ENCODE measurements at regions not wholly inside any gene's neighbourhood (a gene's known extent, or its start where the extent isn't known, plus 50 kb on each side); places are given as distances from the start of the nearest gene placed in this dataset.

- no peaks in the 10 kb centered on the region for H3K4me1 ChIP-seq
- Mint-ChIP-seq H3K27ac (ENCODE audit: unreplicated experiment) (no peak overlapping the region), H3K4me1 (ENCODE audit: low read depth, unreplicated experiment) (no peaks in the 10 kb centered on the region), H3K4me3 (ENCODE audit: unreplicated experiment) (no peak overlapping the region), H3K9me3 (ENCODE audit: unreplicated experiment) (no peaks in the 10 kb centered on the region), H3K27me3 (ENCODE audit: insufficient read depth, unreplicated experiment) (peaks cover 13% of the 10 kb centered on the region), H3K36me3 (ENCODE audit: insufficient read depth, unreplicated experiment) (no peaks in the 10 kb centered on the region)
- H3K4me3 ChIP-seq (ENCODE audit: low read depth, low read length), result no peak overlapping the region
- H3K27me3 ChIP-seq (replicated peaks; ENCODE audit: control insufficient read depth, insufficient read depth, low read length), result no peaks in the 10 kb centered on the region
- TF ChIP-seq CTCF (IDR thresholded peaks at IDR 0.05; ENCODE audit: insufficient read depth in 1 of 2, low read depth in 1 of 2, low read length in 1 of 2, severe bottlenecking in 1 of 2, unreplicated experiment in 1 of 2), result peak; percentile 25 to 44
- peak in 1 of 2 experiments; percentile 5 for DNase-seq
- no TSS peak for BruUV-seq (replicated peaks)
- H3K9me3 ChIP-seq, result no peaks in the 10 kb centered on the region
- POLR2A ChIA-PET, result no interaction called here
- CTCF ChIA-PET, result interaction anchor here (0.5 to 1.7 kb wide), 6 partner anchors 9 to 113 kb away, joined by 3 to 11 read pairs (median 5); no protein-coding TSS in a partner anchor
- intact Hi-C loops (cut with micrococcal nuclease; ENCODE audit: unreplicated experiment), result loop anchor here (1.0 to 5.0 kb wide), 4 partner anchors 85 to 742 kb away; no protein-coding TSS in a partner anchor
- H3K36me3 ChIP-seq (ENCODE audit: control insufficient read depth, insufficient read depth, low read length), result no peaks in the 10 kb centered on the region
Observed at GRCh38 chr14:81625343-81625742, 91.7 kb upstream of the SEL1L start.

DNA sequence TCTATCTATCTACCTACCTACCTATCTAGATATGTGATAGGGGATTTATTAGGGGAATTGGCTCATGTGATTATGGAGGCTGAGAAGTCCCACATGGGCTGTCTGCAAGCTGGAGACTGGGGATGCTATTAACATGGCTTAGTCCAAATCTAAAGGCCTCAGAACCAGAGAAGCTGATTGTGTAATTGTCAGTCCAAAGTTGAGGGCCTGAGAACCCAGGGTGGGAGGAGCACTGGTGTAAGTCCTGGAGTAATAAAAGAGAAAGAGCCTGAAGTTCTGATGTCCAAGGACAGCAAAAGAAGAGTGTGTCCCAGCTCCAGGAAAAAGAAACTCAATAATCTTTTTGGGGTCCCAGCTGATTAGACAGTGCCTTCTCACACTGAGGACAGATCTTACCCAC, 98.5 kb upstream of the SEL1L start:
- CTCF ChIA-PET, result no interaction called here
- POLR2A ChIA-PET, result no interaction called here
- intact Hi-C loops (cut with micrococcal nuclease; ENCODE audit: unreplicated experiment), result no loop called here

DNA sequence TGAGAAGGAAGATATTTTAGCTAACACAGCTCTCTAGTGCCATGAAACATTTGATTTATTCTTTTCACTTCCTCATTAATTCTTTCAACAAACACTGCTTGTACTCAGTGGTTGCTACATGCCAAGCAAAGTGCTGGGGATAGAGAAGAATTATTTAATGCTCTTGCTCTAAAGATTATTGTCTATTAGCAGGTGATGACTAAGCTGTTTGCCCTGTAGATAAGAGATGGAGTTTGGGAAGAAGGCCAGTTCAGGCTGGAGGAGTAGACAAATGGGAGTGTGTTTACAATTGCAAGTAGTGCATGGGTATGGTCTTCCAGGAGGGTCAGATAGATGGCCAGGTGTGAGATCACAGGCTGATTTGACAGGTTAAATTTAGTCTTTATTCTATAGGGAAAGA, 99.8 kb upstream of the SEL1L start:
- DNase-seq, result no peak
- no peak for TF ChIP-seq CTCF (IDR thresholded peaks at IDR 0.05; ENCODE audit: insufficient read depth in 1 of 2, low read depth in 1 of 2, low read length in 1 of 2, severe bottlenecking in 1 of 2, unreplicated experiment in 1 of 2)
- Histone ChIP-seq H3K9me3 (no peaks in the 10 kb centered on the region), H3K27me3 (replicated peaks; ENCODE audit: control insufficient read depth, insufficient read depth, low read length) (no peaks in the 10 kb centered on the region), H3K4me3 (ENCODE audit: low read depth, low read length) (no peak overlapping the region), H3K36me3 (ENCODE audit: control insufficient read depth, insufficient read depth, low read length) (no peaks in the 10 kb centered on the region), H3K4me1 (no peaks in the 10 kb centered on the region)
- POLR2A ChIA-PET, result no interaction called here
- Mint-ChIP-seq H3K36me3 (ENCODE audit: insufficient read depth, unreplicated experiment) (no peaks in the 10 kb centered on the region), H3K27ac (ENCODE audit: unreplicated experiment) (no peak overlapping the region), H3K4me3 (ENCODE audit: unreplicated experiment) (no peak overlapping the region), H3K9me3 (ENCODE audit: unreplicated experiment) (no peaks in the 10 kb centered on the region), H3K4me1 (ENCODE audit: low read depth, unreplicated experiment) (no peaks in the 10 kb centered on the region), H3K27me3 (ENCODE audit: insufficient read depth, unreplicated experiment) (peaks cover 8% of the 10 kb centered on the region)
- CTCF ChIA-PET, result no interaction called here
- no TSS peak for BruUV-seq (replicated peaks)
- intact Hi-C loops (cut with micrococcal nuclease; ENCODE audit: unreplicated experiment), result no loop called here

More for the DNA sequence above, 98.5 kb upstream of the SEL1L start:
- Histone ChIP-seq H3K9me3 (no peaks in the 10 kb centered on the region), H3K36me3 (ENCODE audit: control insufficient read depth, insufficient read depth, low read length) (no peaks in the 10 kb centered on the region), H3K4me3 (ENCODE audit: low read depth, low read length) (no peak overlapping the region), H3K27me3 (replicated peaks; ENCODE audit: control insufficient read depth, insufficient read depth, low read length) (no peaks in the 10 kb centered on the region), H3K4me1 (no peaks in the 10 kb centered on the region)
- BruUV-seq (replicated peaks), result no TSS peak
- Mint-ChIP-seq H3K36me3 (ENCODE audit: insufficient read depth, unreplicated experiment) (no peaks in the 10 kb centered on the region), H3K27ac (ENCODE audit: unreplicated experiment) (no peak overlapping the region), H3K9me3 (ENCODE audit: unreplicated experiment) (no peaks in the 10 kb centered on the region), H3K4me1 (ENCODE audit: low read depth, unreplicated experiment) (no peaks in the 10 kb centered on the region), H3K27me3 (ENCODE audit: insufficient read depth, unreplicated experiment) (peaks cover 8% of the 10 kb centered on the region), H3K4me3 (ENCODE audit: unreplicated experiment) (no peak overlapping the region)
- DNase-seq, result no peak
- TF ChIP-seq CTCF (IDR thresholded peaks at IDR 0.05; ENCODE audit: insufficient read depth in 1 of 2, low read depth in 1 of 2, low read length in 1 of 2, severe bottlenecking in 1 of 2, unreplicated experiment in 1 of 2), result no peak

Measured in Caco-2 (cell line).